LoVo (cell line): ENCODE measurements at regions not wholly inside any gene's neighbourhood (a gene's known extent, or its start where the extent isn't known, plus 50 kb on each side); places are given as distances from the start of the nearest gene placed in this dataset.
"Not testable (repeated sequence)": the region's sequence is repeated elsewhere in the genome, so short reads cannot be mapped to it uniquely, and the experiment has no call there.

Experiments
- DNase-seq: peaks from one replicate; pipeline ENCODE4 v3.0.0-alpha.2; 2016; ENCODE audit warnings: low spot score

DNA sequence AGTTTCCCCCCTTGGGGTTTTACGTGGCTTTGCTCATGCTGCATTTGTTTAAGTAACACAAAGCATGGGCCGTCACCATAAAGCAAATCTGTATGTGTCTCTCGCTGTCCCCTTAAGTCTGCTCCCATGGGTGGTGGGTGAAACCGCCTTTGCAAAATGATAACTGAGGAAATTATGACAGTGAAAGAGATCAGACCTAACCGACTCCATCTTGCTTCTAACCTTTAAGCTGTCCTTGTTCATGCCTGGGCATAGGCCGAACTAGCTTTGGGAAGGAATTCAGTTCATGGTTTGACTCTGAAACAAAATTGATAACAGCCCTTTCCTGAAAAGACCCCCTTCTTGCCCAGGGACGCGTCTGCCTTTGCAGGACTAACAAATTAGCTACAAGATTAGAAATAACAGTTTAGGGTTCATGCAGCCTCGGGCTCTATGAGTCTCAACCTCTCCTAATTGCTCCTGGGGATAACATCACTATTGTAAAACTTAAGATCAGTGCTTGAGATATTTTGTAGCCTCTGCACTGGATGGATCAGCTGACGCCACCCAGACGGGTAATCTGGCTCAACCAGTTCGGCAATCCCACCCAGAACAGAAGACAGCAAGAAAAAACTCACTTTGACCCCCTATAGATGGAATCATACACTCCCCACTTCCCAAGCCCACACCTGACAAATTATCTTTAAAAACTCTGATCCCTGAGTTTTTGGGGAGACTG is 623.7 kb downstream of the TYW1 start:
- no peak for DNase-seq

- no peak for DNase-seq
Measured at GRCh38 chr7:67621704-67622103, 625.1 kb downstream of the TYW1 start.

DNA sequence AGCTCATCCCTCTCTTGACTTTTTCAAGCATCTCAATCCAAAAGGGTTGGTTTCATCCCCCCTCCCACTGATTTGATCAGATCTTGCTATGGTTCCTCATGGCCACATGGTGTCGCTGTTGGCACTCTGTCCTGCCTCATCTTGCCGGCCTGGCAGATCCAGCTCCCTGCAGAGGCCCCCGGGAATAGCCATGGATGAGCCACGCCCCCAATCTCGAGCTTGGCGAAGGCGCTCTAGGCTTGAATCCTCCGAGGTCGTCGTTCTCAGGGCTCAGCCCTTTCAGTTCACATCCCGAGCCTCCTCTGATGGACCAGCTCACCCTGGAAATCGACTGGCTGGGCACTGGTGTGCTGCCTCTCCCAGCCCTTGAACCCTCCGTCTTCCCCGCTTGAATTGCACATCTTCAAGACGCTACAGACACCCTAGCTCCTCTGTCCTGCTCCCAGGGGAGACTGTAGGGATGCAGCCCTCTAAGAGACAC is 628.7 kb downstream of the TYW1 start:
- peak; percentile 66 for DNase-seq

- no peak for DNase-seq
Measured at GRCh38 chr7:67631476-67631875, 634.8 kb downstream of the TYW1 start.

DNA sequence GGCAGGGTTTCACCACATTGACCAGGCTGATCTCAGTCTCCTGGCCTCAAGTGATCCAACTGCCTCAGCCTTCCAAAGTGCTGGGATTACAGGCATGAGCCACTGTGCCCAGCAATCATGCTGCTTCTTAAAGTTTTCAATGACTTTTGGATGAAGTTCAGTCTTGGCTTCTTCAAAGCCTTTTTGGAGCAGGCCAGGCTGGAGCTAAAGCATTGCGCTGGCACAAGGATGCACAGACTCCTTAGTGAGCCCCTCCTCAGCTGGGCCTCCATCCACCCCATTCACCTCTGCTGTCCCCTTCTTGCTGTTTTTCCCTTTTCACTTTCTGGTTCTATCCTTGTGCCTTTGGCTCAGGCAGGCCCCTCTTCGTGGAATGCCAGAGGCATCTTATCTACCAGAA is 638.6 kb downstream of the TYW1 start:
- no peak for DNase-seq

DNA sequence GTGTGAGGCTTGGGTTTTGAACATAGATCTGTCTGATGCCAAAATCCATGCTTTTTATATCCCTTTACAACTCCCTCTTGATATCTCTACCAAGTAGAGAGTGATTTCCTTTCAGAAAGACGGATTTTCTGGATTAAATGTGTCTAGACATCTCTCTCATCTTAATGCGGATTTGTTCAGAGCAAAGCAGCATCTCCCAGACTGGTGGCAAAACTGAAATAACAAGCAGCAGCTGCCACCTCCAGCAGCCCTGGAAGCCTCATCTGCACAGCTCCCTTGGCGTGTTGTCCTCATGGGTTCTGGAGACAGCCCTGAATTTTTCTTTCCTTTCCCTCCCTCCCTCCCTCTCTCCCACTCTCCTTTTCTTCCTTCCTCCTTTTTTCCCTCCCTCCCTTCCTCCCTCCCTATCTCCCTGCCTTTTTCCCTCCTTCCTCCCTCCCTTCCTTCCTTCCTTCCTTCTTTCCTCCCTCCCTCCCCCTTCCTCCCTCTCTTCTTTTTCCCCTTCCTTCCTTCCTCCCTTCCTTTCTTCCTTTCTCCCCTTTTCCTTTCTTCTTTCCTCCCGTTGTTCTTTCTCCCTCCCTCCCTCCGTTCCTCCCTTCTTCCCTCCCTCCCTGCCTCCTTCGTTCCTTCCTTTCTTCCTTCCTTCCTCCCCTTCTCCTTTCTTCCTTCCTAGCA is 639.9 kb downstream of the TYW1 start:
- no peak for DNase-seq

GRCh38 chr7:67637023-67637358 is 640.4 kb downstream of the TYW1 start:
- no peak for DNase-seq

DNA sequence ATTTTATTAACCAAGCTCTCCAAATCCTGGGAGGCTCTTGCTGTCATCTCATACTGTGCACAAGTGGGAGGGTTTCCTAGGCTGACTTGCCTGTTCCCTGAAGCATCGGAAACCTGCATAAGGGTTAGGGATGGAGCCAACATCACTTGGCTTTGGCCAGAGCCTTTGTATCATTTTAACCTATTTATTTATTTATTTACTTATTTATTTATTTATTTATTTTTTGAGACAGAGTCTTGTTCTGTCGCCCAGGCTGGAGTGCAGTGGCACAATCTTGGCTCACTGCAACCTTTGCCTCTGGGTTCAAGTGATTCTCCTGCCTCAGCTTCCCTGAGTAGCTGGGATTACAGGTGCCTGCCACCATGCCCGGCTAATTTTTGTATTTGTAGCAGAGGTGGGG is 645.9 kb downstream of the TYW1 start:
- not testable (repeated sequence) for DNase-seq

DNA sequence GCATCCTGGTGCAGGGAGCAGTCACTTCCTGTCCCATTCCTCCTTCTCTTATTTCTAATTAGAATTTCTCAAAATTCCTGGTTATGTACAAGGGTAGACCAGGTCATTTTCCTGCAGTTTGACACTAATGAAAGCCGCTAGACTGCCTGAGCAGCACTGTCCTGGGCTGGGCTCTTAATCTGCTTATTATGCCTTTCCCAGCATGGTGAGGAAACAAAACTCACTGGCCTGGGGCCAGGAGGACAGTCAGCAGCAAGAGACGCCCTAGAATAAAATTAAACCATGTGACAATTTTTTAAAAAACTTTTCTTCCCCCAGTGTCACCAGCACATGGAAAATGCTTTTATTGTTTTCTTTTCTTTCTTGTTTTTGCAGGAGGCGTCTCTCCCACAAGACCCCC is 647.5 kb downstream of the TYW1 start:
- no peak for DNase-seq

GRCh38 chr7:67652937-67653336 is 656.3 kb downstream of the TYW1 start:
- DNase-seq = no peak

- DNase-seq = no peak
Measured at GRCh38 chr7:67653856-67654454, 657.3 kb downstream of the TYW1 start.

DNA sequence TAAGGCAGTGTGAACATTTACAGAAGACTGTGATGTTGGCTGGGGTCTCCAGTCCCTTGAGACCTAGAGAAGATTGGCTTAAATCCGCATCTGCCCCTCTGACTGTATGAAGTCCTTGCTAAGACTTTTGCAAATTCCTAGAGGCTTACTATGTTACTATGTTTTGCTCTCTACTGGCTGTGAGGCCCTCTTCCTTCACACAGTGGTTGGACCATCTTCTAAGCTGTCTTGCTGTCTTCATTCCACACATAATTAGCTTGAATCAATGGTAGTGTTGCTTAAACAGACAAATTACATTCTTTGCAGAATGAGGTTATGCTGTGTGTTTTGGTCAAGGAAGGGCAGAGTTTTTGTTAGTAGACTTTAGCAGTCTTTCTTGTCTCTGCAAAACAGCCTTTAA is 658.0 kb downstream of the TYW1 start:
- no peak for DNase-seq

GRCh38 chr7:67655168-67655567 is 658.5 kb downstream of the TYW1 start:
- DNase-seq = no peak

- DNase-seq = no peak
Measured at GRCh38 chr7:67659091-67659490, 662.5 kb downstream of the TYW1 start.

DNA sequence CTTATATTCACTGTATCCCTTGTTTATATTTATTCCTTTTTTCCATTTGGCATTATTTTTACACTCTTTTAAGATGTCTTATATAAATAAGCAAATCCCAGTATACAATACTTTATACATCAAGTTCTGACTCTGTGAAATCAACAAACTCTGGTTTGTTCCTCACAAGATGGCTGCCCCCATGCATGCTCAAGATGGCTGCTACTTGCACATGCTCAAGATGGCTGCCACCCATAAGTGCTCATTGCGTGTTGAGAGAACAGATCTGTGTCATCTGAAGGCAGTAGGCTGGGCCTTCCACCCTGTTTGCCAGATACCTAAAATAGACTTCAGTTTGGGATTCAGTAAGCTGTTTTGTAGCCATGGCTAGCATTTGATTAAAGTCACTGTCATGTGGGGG is 666.2 kb downstream of the TYW1 start:
- DNase-seq = no peak

DNA sequence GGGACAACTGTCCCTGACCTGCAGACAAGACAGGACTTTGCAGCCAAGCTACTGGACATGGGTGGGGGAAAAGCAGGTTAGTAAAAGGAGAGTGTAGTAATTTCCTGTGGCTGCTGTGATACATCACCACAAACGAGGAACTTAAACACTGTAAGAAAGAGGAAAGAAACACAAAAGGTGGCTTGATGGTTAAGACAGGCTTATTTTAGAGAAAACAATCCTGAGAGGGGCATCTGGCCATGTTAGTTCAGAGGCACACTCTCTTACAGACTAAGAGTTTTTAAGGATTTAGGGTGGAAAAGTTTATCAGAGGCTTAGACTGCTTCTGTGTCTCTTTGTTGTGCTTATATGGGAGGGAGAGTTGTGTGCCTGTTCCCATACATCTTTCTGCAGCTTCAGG is 667.0 kb downstream of the TYW1 start:
- no peak for DNase-seq

DNA sequence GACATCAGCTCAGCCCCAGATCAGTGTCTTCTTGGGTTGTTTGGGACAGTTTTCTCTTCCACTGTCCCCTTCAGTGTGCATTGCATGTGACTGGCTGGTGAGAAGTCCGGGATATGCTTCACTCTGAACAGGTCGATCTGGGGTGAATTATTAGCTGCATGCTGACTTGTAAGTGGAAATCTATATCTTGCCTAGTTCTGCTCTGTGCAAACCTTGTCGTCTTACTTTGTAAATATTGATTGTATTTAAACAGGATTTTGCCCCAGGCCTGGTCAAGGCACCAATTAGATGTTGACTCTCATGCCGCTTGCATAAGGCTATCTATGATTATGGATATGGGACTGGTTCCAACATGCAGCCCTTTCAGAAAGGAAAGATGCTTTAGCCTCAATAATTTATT is 669.7 kb downstream of the TYW1 start:
- DNase-seq = not testable (repeated sequence)

DNA sequence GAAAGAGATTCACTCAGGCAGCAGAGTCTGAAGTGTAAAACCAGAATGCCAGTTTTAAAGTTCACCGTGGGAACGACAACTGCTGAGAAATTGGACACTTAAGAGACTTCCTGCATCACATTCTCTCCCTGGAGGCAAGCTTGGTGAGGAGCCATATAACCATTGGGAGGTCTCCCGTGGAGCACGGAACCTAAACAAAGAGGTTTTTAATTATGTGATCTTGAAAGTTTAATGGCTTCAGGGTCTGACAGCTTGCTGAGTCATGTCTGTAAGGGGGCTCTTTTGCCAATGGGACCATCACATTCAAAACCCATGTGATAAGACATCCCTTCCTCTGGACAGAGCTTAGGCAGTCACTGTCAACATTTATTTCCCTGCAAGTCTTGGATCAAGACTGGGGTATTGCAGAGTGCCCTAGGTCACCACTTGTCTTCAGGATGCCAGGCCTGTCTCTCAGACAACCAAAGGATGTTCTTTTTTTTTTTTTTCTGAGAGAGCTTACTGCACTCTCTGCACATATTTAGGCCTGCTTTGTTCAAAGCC is 674.4 kb downstream of the TYW1 start:
- no peak for DNase-seq

DNA sequence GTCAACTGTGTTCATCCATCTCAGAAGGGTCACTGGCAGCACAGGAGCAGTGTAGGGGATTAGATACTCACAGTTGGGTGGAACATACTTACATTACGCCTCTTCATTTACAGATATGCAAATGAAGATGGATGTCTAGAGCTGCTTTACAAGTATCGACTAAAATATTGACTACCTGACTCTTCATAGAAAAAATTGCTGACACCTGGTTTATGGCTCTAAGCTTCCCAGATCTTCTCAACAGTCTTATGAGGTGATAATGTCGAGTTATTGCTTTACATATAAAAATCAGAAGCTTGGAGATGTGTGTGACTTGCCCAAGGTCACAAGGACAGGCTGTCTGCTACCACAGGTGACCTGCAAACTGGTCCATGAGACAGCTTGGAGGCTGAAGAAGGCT is 677.2 kb downstream of the TYW1 start:
- no peak for DNase-seq

GRCh38 chr7:67674862-67675261 is 678.2 kb downstream of the TYW1 start:
- not testable (repeated sequence) for DNase-seq

DNA sequence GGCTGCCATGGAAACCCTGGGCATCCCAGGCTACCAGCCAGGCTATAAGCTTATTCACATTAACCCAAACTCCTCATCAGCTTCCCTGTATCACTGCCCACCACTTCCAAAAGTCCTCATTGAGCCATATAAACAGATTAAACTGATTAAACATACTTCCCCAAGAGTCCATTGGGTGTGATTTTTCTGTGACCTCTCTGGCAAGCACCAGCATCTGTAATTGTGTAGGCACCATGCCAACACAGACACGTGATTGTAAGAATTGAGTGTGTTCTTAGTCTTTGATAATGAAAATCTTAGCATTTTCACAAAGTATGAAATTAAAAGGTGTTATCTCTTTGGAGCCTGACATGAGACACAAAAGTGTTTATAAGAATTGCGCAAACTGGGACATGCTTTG is 679.3 kb downstream of the TYW1 start:
- no peak for DNase-seq

- no peak for DNase-seq
Measured at GRCh38 chr7:67678419-67678818, 681.8 kb downstream of the TYW1 start.

DNA sequence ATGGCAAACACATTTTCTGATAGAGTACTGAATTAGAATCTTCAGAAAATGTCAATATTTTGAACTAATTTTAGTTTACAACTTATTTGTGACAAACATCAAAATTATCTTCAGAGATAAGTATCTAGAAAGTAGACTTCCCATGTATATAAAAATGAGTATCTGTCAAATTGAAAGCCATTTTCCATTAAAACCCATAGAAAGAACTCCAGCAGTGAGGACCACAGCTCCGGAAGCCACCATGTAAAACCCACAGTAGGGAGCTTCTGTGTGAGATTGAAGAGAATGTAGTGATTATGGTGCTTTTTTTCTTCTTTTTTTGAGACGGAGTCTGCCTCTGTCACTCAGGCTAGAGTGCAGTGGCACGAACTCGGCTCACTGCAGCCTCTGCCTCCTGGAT is 687.0 kb downstream of the TYW1 start:
- DNase-seq = no peak
